HL-60 (cell line): ENCODE measurements at regions not wholly inside any gene's neighbourhood (a gene's known extent, or its start where the extent isn't known, plus 50 kb on each side); places are given as distances from the start of the nearest gene placed in this dataset.

Source experiments
- DNase-seq, 2 experiments: peaks; one replicate each; pipeline ENCODE4 v3.0.0-alpha.2; 2010 to 2020; ENCODE audit warnings: low read depth in 1 of 2, low spot score in 1 of 2
- H3K27ac ChIP-seq: fragments of 250-450 bp; sonication (Bioruptor Pico); replicated peaks from 2 replicates; pipeline ENCODE4 v1.5.1; 2020; ENCODE audit warnings: mild to moderate bottlenecking, moderate library complexity
- H3K27me3 ChIP-seq: fragments of 250-450 bp; sonication (Bioruptor Pico); 2 replicates; pipeline ENCODE4 v1.5.1; 2021; ENCODE audit warnings: mild to moderate bottlenecking, moderate library complexity; ENCODE audit not compliant: insufficient read depth, poor library complexity, severe bottlenecking
- H3K4me3 ChIP-seq: replicated peaks from 2 replicates; pipeline ENCODE4 v1.5.1; 2011; ENCODE audit warnings: mild to moderate bottlenecking, control low read depth, low read length; ENCODE audit not compliant: insufficient read depth
- CTCF ChIP-seq: IDR thresholded peaks from one replicate; pipeline ENCODE4 v1.5.1; 2011; ENCODE audit warnings: low read length, control low read depth, inconsistent platforms; ENCODE audit not compliant: insufficient read depth
- GABPA ChIP-seq: IDR thresholded peaks from 2 replicates; pipeline ENCODE4 v1.6.1; 2012; ENCODE audit warnings: low read depth
- POLR2AphosphoS5 ChIP-seq: IDR thresholded peaks from 2 replicates; pipeline ENCODE4 v1.6.1; 2012; ENCODE audit warnings: low read depth
- REST ChIP-seq: IDR thresholded peaks from 2 replicates; pipeline ENCODE4 v1.6.1; 2012; ENCODE audit warnings: low read depth; ENCODE audit not compliant: insufficient replicate concordance
- SPI1 ChIP-seq: IDR thresholded peaks from 2 replicates; pipeline ENCODE4 v1.6.1; 2012; ENCODE audit warnings: low read depth, mild to moderate bottlenecking, borderline replicate concordance

GRCh38 chr18:45352874-45353273, 262.4 kb upstream of the SLC14A2 start:
- no peak overlapping the region for H3K27ac ChIP-seq
- no peak for DNase-seq
- TF ChIP-seq SPI1 (no peak), REST (no peak)
- peaks cover 5% of the 10 kb centered on the region for H3K27me3 ChIP-seq
- H3K4me3 ChIP-seq = no peak overlapping the region

GRCh38 chr18:45353530-45353929, 261.7 kb upstream of the SLC14A2 start:
- Histone ChIP-seq H3K27me3 (peaks cover 5% of the 10 kb centered on the region), H3K27ac (no peak overlapping the region), H3K4me3 (no peak overlapping the region)
- TF ChIP-seq POLR2AphosphoS5 (no peak), CTCF (no peak), REST (no peak), SPI1 (no peak), GABPA (no peak)
- no peak for DNase-seq

- Histone ChIP-seq H3K27me3 (peaks cover 5% of the 10 kb centered on the region), H3K27ac (no peak overlapping the region), H3K4me3 (no peak overlapping the region)
- TF ChIP-seq REST (no peak), CTCF (no peak), GABPA (no peak), POLR2AphosphoS5 (no peak)
- DNase-seq = no peak
Measured at GRCh38 chr18:45355944-45356520, 259.2 kb upstream of the SLC14A2 start.
